ENCODE measurements at regions not wholly inside any gene's neighbourhood (a gene's known extent, or its start where the extent isn't known, plus 50 kb on each side); places are given as distances from the start of the nearest gene placed in this dataset. TPM values are rescaled to one million over a fixed set of nuclear protein-coding genes. Genes with fewer than 3 reads are reported as not detected.
"Not testable (repeated sequence)": the region's sequence is repeated elsewhere in the genome, so short reads cannot be mapped to it uniquely, and the experiment has no call there.

DNA sequence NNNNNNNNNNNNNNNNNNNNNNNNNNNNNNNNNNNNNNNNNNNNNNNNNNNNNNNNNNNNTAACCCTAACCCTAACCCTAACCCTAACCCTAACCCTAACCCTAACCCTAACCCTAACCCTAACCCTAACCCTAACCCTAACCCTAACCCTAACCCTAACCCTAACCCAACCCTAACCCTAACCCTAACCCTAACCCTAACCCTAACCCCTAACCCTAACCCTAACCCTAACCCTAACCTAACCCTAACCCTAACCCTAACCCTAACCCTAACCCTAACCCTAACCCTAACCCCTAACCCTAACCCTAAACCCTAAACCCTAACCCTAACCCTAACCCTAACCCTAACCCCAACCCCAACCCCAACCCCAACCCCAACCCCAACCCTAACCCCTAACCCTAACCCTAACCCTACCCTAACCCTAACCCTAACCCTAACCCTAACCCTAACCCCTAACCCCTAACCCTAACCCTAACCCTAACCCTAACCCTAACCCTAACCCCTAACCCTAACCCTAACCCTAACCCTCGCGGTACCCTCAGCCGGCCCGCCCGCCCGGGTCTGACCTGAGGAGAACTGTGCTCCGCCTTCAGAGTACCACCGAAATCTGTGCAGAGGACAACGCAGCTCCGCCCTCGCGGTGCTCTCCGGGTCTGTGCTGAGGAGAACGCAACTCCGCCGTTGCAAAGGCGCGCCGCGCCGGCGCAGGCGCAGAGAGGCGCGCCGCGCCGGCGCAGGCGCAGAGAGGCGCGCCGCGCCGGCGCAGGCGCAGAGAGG is 441.3 kb downstream of the OR4F29 start:
- DNase-seq (ENCODE audit: low read depth, low spot score); POLR2A ChIA-PET; H3K27ac ChIP-seq (ENCODE audit: low read length); H3K4me3 ChIP-seq (ENCODE audit: low read depth in 2 of 2, low read length in 2 of 2); in situ Hi-C loops (cut with HindIII; ENCODE audit: low pct_unique_long_range_greater_than_20kb, low sequenced_read_pairs); CTCF ChIA-PET; H3K36me3 ChIP-seq (ENCODE audit: control insufficient read depth, insufficient read depth, low read length); intact Hi-C loops (cut with micrococcal nuclease; ENCODE audit: unreplicated experiment); H3K4me1 ChIP-seq (ENCODE audit: control insufficient read depth, insufficient read depth, low read length); H3K27me3 ChIP-seq (ENCODE audit: control insufficient read depth, insufficient read depth, low read length); BruUV-seq (replicated peaks); H3K9me3 ChIP-seq (ENCODE audit: control insufficient read depth, insufficient read depth, low read depth, low read length): not testable (repeated sequence)
- ATAC-seq = peak; percentile 69; the same call in 1 of the 2 replicates

Small RNA genes lying in the stretch of these regions (microRNA-seq; reads per million reads assigned to microRNA genes)
- gene MIR6859-1 (ENCODE audit: unreplicated experiment) (not detected), gene MIR6859-2 (ENCODE audit: unreplicated experiment) (not detected)

Measured in Panc1 (cell line).